ENCODE measurements at regions not wholly inside any gene's neighbourhood (a gene's known extent, or its start where the extent isn't known, plus 50 kb on each side); places are given as distances from the start of the nearest gene placed in this dataset.

DNA sequence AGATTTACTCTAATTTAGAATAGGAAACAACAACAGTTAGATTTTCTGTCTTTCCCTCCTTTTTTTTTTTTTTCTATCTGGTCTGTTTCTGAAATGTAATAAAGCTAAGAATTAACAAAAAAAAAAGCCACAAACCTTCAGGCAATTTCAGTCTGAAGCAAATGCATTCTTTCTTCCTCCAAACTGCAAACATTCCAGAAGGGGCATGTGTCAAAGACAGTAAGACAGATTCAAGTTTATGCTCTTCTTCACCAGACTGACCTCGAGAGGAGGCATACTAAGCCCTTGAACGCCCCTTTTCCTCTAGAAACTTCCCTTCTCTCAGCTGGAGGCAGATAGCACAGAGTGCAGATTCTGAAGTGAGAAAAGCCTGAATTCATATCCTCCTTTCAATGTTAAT, 654.6 kb upstream of the LMCD1 start:
- TF ChIP-seq, protein P1, sequence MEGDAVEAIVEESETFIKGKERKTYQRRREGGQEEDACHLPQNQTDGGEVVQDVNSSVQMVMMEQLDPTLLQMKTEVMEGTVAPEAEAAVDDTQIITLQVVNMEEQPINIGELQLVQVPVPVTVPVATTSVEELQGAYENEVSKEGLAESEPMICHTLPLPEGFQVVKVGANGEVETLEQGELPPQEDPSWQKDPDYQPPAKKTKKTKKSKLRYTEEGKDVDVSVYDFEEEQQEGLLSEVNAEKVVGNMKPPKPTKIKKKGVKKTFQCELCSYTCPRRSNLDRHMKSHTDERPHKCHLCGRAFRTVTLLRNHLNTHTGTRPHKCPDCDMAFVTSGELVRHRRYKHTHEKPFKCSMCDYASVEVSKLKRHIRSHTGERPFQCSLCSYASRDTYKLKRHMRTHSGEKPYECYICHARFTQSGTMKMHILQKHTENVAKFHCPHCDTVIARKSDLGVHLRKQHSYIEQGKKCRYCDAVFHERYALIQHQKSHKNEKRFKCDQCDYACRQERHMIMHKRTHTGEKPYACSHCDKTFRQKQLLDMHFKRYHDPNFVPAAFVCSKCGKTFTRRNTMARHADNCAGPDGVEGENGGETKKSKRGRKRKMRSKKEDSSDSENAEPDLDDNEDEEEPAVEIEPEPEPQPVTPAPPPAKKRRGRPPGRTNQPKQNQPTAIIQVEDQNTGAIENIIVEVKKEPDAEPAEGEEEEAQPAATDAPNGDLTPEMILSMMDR (conservative IDR thresholded peaks at IDR 0.05; ENCODE audit: low read length) = no peak
- no peak for TF ChIP-seq EZH2phosphoT487 (IDR thresholded peaks at IDR 0.05; ENCODE audit: borderline replicate concordance, low read depth, low read length)

All from OCI-LY7 (cell line).